ENCODE measurements at regions not wholly inside any gene's neighbourhood (a gene's known extent, or its start where the extent isn't known, plus 50 kb on each side); places are given as distances from the start of the nearest gene placed in this dataset.

DNA sequence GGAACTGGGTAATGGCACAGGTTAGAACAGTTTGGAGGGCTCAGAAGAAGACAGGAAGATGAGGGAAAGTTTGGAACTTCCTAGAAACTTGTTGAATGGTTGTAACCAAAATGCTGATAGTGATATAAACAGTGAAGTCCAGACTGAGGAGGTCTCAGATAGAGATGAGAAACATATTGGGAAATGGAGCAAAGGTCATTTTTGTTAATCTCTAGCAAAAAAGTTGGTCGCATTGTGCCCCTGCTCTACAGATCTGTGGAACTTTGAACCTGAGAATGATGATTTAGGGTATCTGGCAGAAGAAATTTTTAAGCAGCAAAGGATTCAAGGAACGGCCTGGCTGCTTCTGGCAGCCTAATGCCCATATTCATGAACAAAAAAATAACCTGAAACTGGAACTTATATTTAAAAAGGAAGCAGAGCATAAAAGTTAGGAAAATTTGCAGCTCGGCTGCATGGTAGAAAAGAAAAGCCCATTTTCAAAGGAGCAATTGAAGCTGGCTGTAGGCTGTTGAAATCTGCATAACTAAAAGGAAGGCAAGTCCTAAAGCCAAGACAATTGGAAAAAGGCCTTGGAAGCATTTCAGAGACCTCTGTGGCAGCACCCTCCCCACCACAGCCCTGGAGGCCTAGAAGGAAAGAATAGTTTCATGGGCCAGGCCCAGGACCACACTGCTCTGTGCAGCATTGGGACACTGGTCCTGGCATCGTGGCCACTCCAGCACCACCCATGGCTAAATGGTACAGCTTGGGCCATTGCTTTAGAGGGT, 182.6 kb upstream of the CD96 start:
- no peak for DNase-seq

DNA sequence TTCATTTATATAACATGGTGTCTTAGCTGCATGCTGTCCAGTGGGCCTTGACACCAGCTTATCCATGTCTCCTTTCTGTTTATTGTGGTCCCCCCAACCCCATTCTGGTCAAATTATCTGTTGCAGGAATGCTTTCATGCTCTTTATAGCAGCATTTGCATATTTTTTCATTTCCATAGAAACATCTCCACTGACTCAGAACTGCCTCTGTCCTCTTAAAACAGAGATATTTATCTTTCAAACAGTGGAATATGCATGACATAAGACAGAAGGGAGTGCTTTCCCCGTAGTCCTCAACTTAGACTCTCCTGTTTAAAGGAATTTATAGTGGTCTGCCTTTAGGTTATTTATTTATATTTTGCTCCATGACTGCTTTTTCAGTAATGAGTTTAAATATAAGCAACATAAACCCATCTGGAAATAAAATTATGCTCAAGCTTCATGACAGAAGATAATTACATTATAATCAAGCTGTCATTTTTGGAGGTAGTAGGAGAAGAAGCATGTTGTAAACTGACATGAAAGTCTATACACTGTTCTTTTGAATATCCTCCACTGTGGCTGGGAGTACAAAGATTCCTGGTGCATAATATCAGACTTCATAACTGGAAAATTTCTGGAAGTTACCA, 179.5 kb upstream of the CD96 start:
- no peak for DNase-seq

DNA sequence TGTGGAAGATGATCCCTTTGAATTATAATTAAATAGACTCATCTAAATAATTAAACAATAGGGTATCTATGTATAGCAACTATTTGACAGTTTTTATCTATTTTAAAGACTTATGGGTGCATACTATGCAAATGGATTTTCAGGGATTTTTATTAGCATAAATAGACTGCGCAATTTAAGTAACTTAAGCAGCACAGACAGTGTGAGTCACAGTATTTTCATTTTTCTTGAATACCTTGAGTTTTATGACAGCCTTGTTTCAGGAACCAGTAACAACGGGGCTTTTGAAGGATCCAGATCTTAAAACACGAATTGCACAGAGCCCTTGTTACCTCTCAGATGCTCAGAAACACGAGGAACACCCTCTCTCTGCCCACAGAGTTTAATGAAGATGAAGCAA, 175.5 kb upstream of the CD96 start:
- DNase-seq, result no peak

DNA sequence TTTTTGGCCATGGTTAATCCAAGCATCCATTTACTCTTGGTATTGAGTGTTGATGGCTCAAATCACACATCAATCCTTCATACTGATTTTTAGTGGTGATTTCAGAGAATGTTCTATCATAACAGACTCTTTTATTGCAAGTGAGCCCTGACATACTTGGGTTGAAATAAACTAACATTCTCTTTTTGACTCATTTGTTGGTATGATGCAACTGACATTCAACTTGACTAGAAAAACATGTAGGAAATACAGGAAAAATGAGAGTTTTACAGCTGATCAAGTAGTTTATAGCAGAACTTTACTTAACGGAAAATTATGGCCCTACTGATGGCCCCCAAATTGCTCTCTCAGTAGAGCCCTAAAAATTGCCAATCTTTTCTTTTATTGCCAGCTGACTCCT, 173.9 kb upstream of the CD96 start:
- DNase-seq, result no peak

DNA sequence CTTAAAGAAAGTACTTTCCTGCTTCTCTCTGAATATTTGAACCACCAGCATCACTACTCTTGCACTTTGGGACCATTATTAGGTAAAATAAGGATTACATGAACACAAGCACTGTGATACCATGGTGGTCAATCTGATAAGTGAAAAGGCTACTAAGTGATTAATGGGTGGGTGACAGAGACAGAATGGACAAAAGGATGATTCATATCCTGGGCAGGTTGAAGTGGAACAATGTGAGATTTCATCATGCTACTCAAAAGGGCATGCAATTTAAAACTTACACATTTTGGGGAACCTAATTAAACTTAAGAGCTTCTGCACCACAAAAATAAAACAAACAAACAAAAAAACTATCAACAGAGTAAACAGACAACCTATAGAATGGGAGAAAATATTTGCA, 172.0 kb upstream of the CD96 start:
- no peak for DNase-seq

DNA sequence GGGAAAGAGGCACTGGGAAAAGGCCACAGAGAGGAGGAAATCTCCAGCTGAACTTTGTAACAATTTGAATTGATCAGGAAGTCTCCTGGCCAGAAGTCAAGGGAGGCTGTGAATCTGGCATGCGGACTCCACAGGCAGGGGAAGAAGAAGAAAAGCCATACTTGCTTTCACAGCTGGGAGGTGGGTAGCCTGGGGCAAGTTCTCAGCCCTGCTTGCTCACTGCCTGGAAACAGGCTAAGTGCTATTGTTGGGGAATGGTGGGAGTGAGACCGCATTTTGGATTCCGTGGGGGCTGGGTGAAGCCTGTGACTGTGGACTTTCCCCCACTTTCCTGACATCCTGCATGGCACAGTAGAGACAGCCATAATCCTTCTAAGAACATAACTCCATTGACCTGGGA, 168.8 kb upstream of the CD96 start:
- no peak for DNase-seq

DNA sequence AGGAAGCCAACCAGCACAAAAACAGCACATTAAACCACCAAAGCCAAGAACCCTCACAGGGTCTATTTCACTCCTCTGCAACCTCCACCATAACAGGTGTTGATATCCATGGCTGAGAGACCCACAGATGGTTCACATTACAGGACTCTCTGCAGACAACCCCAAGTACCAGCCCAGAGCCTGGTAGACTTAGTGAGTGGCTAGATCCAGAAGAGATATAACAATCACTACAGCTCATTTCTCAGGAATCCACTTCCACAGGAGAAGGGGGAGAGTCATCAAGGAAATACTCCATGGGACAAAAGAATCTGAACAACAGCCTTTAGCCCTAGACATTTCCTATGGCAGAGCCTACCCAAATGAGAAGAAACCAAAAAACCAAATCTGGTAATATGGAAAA, 168.1 kb upstream of the CD96 start:
- no peak for DNase-seq

DNA sequence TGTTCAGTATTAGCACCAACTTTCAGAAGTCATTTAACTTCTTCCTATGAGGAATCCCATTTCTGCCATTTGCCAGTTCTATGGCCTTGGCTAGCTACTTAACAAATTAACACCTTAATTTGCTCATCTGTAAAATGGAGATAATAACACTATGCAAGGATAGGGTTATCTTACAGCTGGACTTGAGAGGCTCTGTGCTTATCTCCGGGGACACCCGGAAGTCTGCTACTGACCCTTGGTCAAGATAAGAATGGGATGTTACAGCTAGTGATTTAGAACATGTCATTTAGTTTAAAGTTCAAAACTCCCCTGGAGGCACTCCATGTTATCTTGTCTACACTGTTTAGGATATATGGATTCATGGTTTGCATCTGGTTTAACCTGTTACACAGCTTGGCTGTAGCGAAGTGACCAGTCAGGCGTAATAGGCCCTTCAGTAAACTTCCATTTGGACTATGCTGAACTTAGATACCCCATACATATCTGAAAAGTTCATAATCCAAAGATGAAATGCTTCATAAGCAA, 156.0 kb upstream of the CD96 start:
- DNase-seq, result no peak

DNA sequence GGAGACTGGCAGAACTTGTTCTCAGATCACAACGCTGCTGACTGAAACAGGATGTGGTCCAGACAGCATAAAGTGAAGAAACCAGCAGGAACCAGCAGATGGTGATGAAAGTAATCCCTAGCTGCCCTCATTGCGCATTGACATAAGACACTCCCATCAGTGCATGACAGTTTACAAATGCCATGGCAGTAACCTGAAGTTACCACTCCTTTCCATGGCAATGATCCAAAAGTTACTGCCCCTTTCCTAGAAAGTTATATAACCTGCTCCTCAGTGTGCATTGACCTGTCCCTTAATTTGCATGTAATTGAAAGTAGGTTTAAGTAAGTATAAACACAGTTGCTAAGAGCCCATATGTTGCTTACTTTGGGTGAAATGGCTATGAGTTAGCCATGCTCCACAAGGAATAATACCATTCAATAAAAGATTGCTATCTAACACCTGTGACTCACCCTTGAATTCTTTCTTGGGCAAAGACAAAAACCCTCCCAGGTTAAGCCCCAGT, 149.1 kb upstream of the CD96 start:
- no peak for DNase-seq

DNA sequence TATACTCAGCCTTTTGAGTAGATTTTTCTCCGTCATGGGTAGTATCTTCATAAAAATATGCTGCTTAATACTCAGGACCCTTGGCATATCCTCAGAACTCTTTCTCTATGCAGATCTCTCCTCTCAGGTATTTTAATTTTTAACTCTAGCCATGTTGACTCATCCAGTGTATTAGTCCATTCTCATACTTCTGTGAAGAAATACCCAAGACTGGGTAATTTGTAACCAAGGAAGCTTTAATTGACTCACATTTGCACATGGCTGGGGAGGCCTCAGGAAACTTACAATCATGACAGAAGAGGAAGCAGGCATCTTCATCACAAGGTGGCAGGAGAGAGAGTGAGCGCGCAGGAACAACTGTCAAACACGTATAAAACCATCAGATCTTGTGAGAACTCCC, 129.3 kb upstream of the CD96 start:
- no peak for DNase-seq

DNA sequence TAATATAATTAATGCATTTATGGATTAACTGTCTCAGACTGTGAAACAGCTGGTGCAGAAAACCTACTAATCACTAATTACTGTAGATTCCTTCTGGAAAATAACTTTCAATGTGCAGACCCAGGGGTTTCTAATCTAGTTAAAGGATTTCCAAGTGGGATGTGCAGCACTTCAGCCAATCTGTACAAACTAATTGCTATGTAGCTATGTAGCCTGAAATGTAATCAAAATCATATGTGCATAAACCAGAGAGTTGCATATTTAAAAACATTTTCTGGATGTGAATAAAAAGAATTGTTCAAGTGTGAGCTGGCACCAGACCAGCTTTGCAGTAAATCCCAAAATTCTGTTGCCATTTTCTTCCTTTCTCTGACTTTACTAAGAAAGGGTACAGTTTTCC, 127.5 kb upstream of the CD96 start:
- no peak for DNase-seq

DNA sequence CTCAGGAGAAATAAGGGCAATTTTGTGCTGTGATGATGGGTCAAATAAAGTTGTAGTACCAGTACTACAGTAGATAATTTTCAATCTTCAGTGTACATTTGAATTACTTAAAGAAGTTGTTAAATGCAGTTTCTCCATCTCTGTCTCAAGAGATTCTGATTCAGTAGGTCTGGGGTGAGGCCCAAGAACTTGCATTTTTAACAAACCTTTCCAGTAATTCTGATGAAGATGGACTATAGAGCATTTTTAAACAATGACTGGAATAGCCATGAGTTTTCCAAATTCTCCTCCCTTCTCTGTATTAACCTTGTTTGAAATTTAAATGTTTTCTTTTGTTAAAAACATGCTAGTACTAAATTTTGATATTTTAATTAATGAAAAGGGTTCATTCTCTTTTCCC, 127.0 kb upstream of the CD96 start:
- no peak for DNase-seq

DNA sequence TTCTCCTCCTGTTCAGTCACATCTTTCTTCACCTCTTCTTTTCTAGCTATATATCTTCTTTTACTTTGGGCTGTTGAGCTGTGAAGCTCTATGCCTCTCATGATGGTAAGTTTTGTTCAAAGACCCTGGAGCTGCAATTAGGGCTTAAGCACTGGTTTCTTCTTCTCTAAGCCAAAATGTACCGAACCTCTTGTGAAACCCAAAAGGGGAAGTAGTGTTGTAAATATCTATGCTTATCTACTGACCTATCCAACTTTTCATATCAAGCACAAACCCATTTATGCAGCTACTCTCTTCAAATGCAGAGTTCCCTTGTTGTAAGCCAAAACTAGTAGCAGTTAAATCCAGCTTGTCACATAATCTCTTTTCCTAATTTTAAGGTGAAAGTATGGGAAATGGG, 123.6 kb upstream of the CD96 start:
- DNase-seq, result no peak

DNA sequence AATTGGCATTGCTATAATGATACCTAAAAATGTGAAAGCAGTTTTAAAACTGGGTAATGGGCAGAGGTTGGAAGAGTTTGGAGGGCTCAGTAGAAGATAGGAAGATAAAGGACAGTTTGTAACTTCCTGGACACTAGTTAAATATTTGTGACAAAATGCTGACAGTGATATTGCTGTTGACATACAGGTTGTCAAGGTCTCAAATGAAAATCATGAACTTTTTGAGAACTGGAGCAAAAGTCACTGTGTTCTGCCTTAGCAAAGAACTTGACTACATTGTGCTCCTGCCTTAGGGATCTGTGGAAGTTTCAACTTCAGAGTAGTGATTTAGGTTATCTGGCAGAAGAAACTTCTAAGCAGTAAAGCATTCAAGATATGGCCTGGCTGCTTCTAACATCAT, 113.7 kb upstream of the CD96 start:
- no peak for DNase-seq

DNA sequence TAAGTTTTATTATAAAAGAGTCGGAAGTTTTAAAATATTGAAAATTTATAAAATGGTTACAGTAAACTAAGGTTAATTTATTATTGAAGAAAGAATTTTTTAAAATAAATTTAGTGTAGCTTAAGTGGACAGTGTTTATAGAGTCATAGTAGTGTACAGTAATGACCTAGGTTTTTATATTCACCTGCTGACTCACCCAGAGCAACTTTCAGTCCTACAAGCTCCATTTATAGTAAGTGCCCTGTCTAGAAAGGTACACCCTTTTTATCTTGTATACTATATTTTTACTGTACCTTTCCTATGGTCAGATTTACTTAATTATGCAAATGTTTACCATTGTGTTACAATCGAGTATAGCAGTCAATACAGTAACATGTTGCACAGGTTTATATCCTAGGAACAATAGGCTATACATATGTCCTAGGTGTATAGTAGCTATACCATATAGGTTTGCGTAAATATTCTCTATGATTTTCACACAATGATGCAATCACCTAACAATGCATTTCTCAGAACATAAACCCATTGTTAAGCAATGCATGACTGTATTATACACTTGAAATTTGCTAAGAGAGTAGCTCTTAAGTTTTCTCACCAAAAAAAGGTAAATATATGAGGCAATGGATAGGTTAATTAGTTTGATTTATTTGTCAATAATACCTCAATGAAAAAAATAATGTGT, 106.9 kb upstream of the CD96 start:
- no peak for DNase-seq

DNA sequence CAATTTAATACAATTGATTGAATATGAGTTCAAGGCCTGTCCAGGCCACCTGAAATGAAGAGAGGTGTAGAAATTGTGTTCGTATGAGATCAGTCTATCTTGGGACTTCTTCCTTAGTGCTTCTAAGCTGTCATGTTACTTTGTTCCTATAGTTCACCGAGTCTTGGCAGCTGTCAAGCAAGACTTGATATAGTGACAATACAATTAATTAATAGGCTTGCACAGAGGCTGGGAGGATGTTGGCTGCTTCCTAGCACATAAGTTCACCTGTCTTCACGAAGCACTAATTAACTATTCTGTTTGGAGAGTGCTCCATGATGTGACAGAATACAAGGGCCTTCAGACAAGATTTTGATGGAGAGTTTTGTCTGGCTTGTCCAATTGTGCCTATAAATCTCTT, 103.7 kb upstream of the CD96 start:
- DNase-seq, result no peak

DNA sequence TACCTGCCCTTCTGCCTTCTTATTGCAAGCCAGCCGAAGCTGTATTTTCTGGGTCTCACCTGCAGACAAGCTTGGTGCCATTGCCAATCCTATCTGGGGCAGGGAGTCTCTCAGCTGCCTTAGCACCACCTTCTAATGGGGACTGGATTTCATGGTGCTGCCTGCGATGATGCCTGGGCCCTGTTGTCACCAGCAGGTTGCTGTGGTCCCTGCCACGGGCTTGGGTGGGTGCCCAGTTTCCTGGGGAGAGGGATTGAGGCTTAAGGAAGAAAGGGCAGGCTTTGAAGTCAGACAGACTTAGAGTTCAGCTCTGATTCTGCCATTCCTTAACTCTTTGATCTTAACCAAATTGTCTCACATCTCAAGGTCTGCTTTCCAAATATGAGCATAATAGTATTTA, 87.4 kb upstream of the CD96 start:
- no peak for DNase-seq

DNA sequence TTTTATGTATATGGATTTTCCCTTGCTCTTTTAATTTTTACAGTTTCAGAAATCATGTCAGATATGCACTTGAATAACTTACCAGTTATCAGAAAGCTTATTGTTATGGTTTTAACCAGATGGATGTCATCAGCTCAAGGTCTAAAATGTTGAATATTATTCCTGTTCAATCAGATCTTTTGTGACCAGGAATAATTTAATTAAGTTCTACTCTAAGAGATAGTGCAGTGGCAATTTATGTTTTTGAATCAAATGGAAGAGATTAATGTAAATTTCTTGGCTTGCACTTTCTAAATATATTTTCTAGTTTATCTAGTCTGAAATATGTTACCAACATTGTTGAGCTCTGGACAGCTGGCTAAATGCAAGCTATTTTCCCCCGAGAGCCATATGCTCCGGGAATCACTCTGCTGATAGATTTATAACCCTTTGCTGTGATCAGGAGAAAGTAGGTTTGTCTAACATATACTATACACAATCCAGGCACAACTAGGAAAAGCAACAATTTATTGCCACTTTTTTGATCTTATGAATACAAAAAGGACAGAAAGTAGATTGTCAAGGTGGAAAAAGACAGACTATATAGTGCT, 76.8 kb upstream of the CD96 start:
- DNase-seq, result no peak

DNA sequence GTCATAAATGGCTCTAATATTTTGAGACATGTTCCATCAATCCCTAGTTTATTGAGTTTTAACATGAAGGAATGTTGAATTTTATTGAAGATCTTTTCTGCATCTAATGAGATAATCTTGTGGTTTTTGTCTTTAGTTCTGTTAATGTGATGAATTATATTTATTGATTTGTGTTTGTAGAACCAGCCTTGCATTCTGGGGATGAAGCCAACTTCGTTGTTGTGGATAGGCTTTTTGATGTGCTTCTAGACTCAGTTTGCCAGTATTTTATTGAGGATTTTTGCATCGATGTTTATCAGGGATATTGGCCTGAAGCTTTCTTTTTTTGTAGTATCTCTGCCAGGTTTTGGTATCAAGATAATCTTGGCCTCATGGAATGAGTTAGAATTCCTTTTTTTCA, 72.0 kb upstream of the CD96 start:
- no peak for DNase-seq

DNA sequence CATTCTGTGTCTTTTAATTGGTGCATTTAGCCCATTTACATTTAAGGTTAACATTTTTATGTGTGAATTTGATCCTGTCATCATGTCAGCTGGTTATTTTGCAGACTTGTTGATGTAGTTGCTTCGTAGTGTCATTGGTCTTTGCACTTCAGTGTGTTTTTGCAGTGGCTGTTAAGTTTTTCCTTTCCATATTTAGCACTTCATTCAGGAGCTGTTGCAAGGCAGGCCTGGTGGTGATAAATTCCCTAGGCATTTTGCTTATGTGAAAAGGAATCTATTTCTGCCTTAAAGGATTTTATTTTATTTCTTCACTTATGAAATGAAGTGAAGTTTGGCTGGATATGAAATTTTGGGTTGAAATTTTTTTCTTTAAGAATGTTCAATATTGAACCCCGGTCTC, 70.2 kb upstream of the CD96 start:
- DNase-seq, result no peak

DNA sequence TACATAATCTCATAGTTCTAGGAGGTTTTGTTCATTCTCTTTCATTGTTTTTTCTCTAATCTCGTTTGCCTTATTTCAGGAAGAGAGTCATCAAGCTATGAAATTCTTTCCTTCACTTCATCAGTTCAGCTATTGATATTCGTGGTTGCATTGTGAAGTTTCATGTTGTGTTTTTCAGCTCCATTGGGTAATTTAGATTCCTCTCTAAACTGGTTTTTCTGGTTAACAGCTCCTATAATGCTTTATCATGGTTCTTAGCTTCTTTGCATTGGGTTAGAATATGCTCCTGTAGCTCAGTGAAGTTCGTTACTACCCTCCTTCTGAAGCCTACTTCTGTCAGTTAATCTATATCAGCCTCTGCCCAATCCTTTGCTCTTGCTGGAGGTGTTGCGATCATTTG, 69.4 kb upstream of the CD96 start:
- DNase-seq, result no peak

DNA sequence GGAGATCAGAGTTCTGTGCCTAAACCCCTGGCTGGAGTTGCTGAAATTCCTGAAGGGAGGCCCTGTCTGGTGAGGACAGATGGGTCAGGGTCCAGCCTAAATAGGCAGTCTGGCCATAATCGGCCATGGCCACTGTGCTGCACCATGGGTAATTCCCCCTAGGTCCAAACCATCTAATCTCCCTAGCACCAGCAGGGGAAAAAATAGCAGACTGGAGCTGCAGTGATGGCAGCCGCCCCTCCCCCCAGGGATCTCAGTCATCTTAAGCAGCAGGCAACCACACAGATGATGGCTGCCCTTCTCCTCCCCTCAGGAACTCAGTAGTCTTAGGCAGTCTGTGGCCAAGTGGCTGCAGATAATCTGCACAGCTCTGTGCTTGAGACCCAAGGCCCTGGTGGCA, 68.4 kb upstream of the CD96 start:
- no peak for DNase-seq

DNA sequence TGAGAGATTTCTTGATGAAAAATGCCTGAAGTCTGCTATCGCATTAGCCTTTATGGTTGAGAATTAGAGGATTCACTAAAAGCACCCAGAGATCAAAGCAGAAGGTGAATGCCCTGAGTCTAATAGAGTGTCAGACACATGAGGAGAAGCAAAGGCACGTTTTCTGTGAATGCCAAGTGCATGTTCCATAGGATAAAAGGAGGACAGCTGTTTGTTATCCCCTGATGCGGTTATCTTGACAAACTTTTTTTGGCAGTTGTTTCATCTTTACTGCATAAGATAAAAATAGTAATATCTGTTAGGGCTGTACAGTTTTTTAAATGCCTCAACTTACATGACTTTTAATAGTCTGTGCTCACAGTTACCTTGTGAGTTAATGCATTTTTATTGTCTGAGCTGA, 65.3 kb upstream of the CD96 start:
- DNase-seq, result no peak

DNA sequence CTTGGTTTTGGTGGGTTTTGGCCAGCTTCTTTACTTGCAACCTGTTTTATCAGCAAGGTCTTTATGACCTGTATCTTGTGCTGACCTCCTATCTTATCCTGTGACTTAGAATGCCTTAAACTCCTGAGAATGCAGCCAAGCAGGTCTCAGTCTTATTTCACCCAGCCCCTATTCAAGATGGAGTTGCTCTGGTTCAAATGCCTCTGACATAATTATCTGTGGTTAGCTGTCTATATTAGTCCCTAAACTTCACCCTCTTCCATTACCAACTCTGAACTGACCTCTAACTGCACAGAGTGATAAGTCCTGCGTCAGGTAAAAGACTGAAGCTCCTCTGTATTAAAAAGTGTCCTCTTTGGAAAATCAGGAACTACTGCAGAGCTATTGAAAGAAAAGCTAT, 61.9 kb upstream of the CD96 start:
- DNase-seq, result no peak

All from NCI-H1436 (cell line).